Stomach (tissue), 8 donors: ENCODE measurements at regions not wholly inside any gene's neighbourhood (a gene's known extent, or its start where the extent isn't known, plus 50 kb on each side); places are given as distances from the start of the nearest gene placed in this dataset.

Source experiments
- DNase-seq, 2 donors: peaks; one replicate each; pipeline versions ENCODE4 v3.0.0 to v3.0.0-alpha.2; 2013 to 2019
- H3K27ac ChIP-seq, 5 donors: fragments of 200-600 bp in 4 of 5; sonication (generic) in 4 of 5; one replicate each; pipeline ENCODE4 v1.5.1; 2013 to 2019; ENCODE audit warnings: mild to moderate bottlenecking in 1 of 5, moderate library complexity in 1 of 5
- H3K27me3 ChIP-seq, 3 donors: fragments of 200-600 bp; sonication (generic); one replicate each; pipeline ENCODE4 v1.5.1; 2017 to 2019; ENCODE audit warnings: mixed run types in 1 of 3
- H3K36me3 ChIP-seq, 4 donors: fragments of 200-600 bp; sonication (generic); 1 replicate in 3 of 4; 2 replicates in 1 of 4; pipeline ENCODE4 v1.5.1; 2016 to 2019
- H3K4me1 ChIP-seq, 4 donors: fragments of 200-600 bp; sonication (generic); one replicate each; pipeline ENCODE4 v1.5.1; 2016 to 2019
- H3K4me3 ChIP-seq, 4 donors: fragments of 200-600 bp; sonication (generic) in 3 of 4; one replicate each; pipeline ENCODE4 v1.5.1; 2016 to 2019; ENCODE audit warnings: mild to moderate bottlenecking in 1 of 4
- H3K9me3 ChIP-seq, 4 donors: fragments of 200-600 bp; sonication (generic); one replicate each; pipeline ENCODE4 v1.5.1; 2016 to 2019
- EP300 ChIP-seq: sonication (generic); formaldehyde crosslinking; IDR thresholded peaks from one replicate; pipeline ENCODE4 v1.6.1; 2017; ENCODE audit warnings: antibody characterized with exemption
- POLR2A ChIP-seq, 4 donors: fragments of 450-650 bp; IDR thresholded peaks; one replicate each; pipeline ENCODE4 v1.6.1; 2016; ENCODE audit warnings: antibody characterized with exemption in 4 of 4, control low read depth in 2 of 4, mild to moderate bottlenecking in 1 of 4, moderate library complexity in 1 of 4
- POLR2AphosphoS5 ChIP-seq, 3 donors: sonication (generic); formaldehyde crosslinking; IDR thresholded peaks; one replicate each; pipeline ENCODE4 v1.6.1; 2016; ENCODE audit warnings: antibody characterized with exemption in 3 of 3
- WGBS, 5 donors: extraction: QIAGEN DNeasy Blood & Tissue Kit in 3 of 5; methylation state at CpG; one replicate each; pipeline versions ENCODE4 v1.1.5 to v1.1.7; 2013 to 2018; 5-methylcytosine and 5-hydroxymethylcytosine counted together
- intact Hi-C: fragments of 100-400 bp; cut with DNase I; formaldehyde crosslinking; loops from one replicate; pipeline ENCODE4 v1.15.1; 2023; ENCODE audit warnings: low total_unique reads
- TF ChIP-seq, protein P1 (sequence below), 7 experiments: fragments of 450-650 bp in 4 of 7; fragments of 200-600 bp in 3 of 7; sonication (generic) in 3 of 7; IDR thresholded peaks; one replicate each; pipeline ENCODE4 v1.5.1; 2016 to 2019; ENCODE audit warnings: antibody characterized with exemption in 7 of 7, control low read depth in 2 of 7, mild to moderate bottlenecking in 1 of 7
- donor health status: healthy with polysubstance abuse.
- donor health status: Bipolar disorder and iron deficiency.
- donor health status: healthy.

DNA sequence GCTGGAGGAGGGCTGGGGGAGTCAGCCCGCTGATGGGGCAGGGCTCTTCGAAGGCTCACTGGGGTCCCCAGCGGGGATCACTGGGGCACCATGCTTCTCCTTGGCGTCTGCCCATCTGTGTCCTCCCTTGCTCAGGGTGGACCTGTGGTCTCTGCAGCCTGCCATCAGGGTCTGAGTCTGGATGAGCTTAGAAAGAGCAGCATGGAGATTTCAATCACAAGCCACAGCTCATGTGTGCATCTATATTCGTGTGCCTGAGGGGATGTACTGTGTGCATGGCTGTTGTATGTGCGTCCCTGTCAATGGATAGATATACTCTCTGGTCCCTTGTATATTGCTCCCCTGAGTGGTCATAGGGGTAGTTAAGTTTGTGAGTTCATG lies 126.6 kb upstream of the SDK2 start:
- H3K27me3 ChIP-seq = peaks cover 0 to 6% (median 0%) of the 10 kb centered on the region in 3 donors
- intact Hi-C loops = no loop called here
- no peak overlapping the region for H3K4me3 ChIP-seq
- DNase-seq = no peak
- WGBS, 5 donors = 41 to 65% (median 63%) methylated on average over 2 to 6 of the region's 6 CpGs
- peak overlapping the region in 1 of 5 donors; percentile 38 for H3K27ac ChIP-seq
- H3K36me3 ChIP-seq = no peaks in the 10 kb centered on the region
- peaks cover 0 to 16% (median 12%) of the 10 kb centered on the region in 4 donors for H3K4me1 ChIP-seq
- TF ChIP-seq POLR2A (IDR thresholded peaks at IDR 0.05) (no peak), EP300 (no peak), POLR2AphosphoS5 (IDR thresholded peaks at IDR 0.05) (no peak)
- TF ChIP-seq, protein P1, sequence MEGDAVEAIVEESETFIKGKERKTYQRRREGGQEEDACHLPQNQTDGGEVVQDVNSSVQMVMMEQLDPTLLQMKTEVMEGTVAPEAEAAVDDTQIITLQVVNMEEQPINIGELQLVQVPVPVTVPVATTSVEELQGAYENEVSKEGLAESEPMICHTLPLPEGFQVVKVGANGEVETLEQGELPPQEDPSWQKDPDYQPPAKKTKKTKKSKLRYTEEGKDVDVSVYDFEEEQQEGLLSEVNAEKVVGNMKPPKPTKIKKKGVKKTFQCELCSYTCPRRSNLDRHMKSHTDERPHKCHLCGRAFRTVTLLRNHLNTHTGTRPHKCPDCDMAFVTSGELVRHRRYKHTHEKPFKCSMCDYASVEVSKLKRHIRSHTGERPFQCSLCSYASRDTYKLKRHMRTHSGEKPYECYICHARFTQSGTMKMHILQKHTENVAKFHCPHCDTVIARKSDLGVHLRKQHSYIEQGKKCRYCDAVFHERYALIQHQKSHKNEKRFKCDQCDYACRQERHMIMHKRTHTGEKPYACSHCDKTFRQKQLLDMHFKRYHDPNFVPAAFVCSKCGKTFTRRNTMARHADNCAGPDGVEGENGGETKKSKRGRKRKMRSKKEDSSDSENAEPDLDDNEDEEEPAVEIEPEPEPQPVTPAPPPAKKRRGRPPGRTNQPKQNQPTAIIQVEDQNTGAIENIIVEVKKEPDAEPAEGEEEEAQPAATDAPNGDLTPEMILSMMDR (IDR thresholded peaks at IDR 0.05) = no peak
- H3K9me3 ChIP-seq = no peaks in the 10 kb centered on the region

- 57 to 75% (median 61%) methylated on average over 5 of the region's 5 CpGs for WGBS, 5 donors
- H3K36me3 ChIP-seq = no peaks in the 10 kb centered on the region
- intact Hi-C loops = no loop called here
- TF ChIP-seq POLR2A (IDR thresholded peaks at IDR 0.05) (no peak), EP300 (no peak), POLR2AphosphoS5 (IDR thresholded peaks at IDR 0.05) (no peak)
- TF ChIP-seq, protein P1 (IDR thresholded peaks at IDR 0.05) = no peak
- H3K27me3 ChIP-seq = peaks cover 0 to 20% (median 0%) of the 10 kb centered on the region in 3 donors
- H3K9me3 ChIP-seq = no peaks in the 10 kb centered on the region
- no peak for DNase-seq
- H3K27ac ChIP-seq = no peak overlapping the region
- H3K4me3 ChIP-seq = no peak overlapping the region
- H3K4me1 ChIP-seq = peaks cover 0 to 16% (median 12%) of the 10 kb centered on the region in 4 donors
These were observed 128.0 kb upstream of the SDK2 start for GRCh38 chr17:73772107-73772705.

GRCh38 chr17:73773702-73774101 lies 129.5 kb upstream of the SDK2 start:
- TF ChIP-seq EP300 (no peak), POLR2A (IDR thresholded peaks at IDR 0.05) (no peak), POLR2AphosphoS5 (IDR thresholded peaks at IDR 0.05) (no peak)
- TF ChIP-seq, protein P1 (IDR thresholded peaks at IDR 0.05) = no peak
- 61 to 85% (median 75%) methylated on average over 6 to 7 of the region's 7 CpGs for WGBS, 5 donors
- H3K4me3 ChIP-seq = no peak overlapping the region
- peaks cover 0 to 16% (median 12%) of the 10 kb centered on the region in 4 donors for H3K4me1 ChIP-seq
- intact Hi-C loops = no loop called here
- H3K9me3 ChIP-seq = no peaks in the 10 kb centered on the region
- peaks cover 0 to 29% (median 0%) of the 10 kb centered on the region in 3 donors for H3K27me3 ChIP-seq
- no peak for DNase-seq
- no peak overlapping the region for H3K27ac ChIP-seq
- H3K36me3 ChIP-seq = no peaks in the 10 kb centered on the region

DNA sequence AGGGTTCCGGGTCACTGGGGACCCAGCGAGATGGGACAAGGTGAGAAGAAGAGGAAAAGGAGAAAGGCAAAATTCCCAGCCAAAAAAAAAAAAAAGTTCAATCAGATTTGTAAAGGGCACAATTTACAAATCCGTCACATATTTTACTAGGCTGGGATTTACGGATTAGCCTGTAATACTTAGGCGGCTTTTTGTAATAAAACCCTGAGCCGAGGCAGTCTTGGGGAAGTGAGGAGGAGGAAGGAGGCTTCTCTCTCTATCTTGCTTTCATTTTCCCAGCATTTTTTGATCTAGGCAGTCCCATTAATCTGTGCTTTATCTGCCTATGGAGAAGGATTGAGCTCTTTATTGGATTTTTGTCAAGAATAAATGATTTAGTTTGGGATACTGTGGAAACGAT lies 130.6 kb upstream of the SDK2 start:
- TF ChIP-seq POLR2AphosphoS5 (IDR thresholded peaks at IDR 0.05) (no peak), EP300 (no peak), POLR2A (IDR thresholded peaks at IDR 0.05) (no peak)
- TF ChIP-seq, protein P1 (IDR thresholded peaks at IDR 0.05) = no peak
- intact Hi-C loops = no loop called here
- WGBS, 5 donors = 60 to 79% (median 78%) methylated on average over 7 of the region's 7 CpGs
- H3K9me3 ChIP-seq = no peaks in the 10 kb centered on the region
- H3K27me3 ChIP-seq = peaks cover 0 to 30% (median 0%) of the 10 kb centered on the region in 3 donors
- no peaks in the 10 kb centered on the region for H3K36me3 ChIP-seq
- peaks cover 0 to 16% (median 12%) of the 10 kb centered on the region in 4 donors for H3K4me1 ChIP-seq
- no peak overlapping the region for H3K27ac ChIP-seq
- DNase-seq = no peak
- no peak overlapping the region for H3K4me3 ChIP-seq
